ENCODE measurements at regions not wholly inside any gene's neighbourhood (a gene's known extent, or its start where the extent isn't known, plus 50 kb on each side); places are given as distances from the start of the nearest gene placed in this dataset.
A peak's percentile ranks its signal among the peaks of the same experiment; 100 is the strongest.
"Not testable (repeated sequence)": the region's sequence is repeated elsewhere in the genome, so short reads cannot be mapped to it uniquely, and the experiment has no call there.

GRCh38 chr10:123318516-123318915 is 164.3 kb downstream of the BUB3 start:
- no peak for DNase-seq

DNA sequence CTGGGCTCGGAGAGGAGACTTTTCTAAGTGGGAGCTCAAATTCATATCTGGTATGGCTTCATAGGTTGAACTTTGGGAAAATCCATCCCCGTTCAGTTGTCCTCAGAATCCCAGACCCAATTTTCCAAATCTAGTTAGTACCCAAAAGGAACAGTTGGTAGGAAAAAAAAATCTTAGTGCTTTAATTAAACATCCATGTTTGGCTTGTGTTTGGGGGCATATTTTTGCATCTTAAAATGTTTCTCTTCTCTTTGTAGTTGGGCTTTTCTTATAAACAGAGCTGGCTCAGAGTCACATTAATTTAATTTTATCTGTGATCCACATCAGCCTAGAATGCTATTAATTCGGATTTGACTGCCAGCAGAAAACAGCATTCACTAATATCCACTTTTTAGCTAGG is 165.9 kb downstream of the BUB3 start:
- no peak for DNase-seq

DNA sequence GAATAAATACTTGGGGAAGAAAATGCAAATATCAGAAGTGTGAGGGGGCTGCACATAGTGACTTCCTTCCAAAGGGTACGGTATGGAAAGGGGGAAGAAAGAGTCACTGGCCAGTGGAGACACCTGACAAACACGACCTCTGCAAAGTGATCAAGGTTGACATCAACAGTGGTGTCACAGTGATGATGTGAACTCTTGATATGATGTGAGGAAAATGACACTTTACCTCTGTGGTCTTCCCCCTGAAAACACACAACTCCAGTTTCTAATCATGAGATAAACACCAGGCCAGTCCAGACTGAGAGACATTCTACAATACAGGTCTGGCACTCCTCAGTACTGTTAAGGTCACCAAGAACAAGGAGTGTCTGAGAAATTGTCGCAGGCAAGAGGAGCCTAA is 169.7 kb downstream of the BUB3 start:
- no peak for DNase-seq

DNA sequence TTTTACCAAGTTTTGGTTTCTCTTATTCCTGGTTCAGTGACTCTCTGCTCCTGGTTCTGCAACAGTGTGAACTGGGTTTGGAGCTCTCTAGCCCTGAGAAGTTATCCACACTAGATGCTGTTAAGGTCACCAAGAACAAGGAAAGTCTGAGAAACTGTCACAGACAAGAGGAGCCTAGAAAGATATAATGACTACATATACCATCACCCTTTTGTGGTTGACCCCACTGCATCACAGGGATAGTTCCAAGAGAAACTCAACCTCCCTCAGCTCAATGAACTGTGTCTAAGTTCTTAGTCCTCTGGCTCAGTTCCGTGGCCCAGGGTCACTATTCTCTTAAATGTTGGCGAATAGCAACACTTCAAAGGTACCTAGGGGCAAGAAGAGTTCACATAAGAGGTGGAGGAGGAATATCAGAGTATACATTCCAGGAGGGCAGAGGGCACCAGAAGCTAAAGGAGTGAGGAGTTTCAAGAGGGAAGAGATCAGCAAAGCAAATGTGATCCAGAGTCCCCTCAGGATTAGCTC is 171.5 kb downstream of the BUB3 start:
- DNase-seq = no peak

GRCh38 chr10:123326674-123327073 is 172.5 kb downstream of the BUB3 start:
- DNase-seq = no peak

GRCh38 chr10:123327450-123327849 is 173.2 kb downstream of the BUB3 start:
- no peak for DNase-seq

DNA sequence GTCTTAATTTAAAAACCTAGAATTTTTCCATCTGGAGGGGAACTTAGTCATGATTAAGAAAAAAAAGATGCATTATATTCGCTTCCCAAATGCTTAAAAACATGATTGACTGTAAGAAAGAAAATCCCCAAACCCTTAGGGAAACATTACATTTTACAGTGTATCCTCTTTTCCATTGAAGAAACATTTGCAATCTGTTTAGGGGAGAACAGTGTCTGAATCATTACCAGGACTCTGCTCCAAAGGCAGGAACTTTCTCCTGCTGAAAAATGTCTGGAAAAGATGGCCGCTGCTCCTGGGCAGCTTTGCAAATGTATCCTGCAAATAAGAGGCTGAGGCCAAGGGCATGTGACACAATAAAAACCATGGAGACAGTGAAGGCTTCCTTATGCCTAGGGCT is 173.7 kb downstream of the BUB3 start:
- no peak for DNase-seq

- peak in 4 of 51 donors; percentile 12 to 59 (median 42) for DNase-seq
Observed at GRCh38 chr10:123331438-123331837, 177.2 kb downstream of the BUB3 start.

GRCh38 chr10:123346581-123346980 is 192.4 kb downstream of the BUB3 start:
- no peak for DNase-seq

DNA sequence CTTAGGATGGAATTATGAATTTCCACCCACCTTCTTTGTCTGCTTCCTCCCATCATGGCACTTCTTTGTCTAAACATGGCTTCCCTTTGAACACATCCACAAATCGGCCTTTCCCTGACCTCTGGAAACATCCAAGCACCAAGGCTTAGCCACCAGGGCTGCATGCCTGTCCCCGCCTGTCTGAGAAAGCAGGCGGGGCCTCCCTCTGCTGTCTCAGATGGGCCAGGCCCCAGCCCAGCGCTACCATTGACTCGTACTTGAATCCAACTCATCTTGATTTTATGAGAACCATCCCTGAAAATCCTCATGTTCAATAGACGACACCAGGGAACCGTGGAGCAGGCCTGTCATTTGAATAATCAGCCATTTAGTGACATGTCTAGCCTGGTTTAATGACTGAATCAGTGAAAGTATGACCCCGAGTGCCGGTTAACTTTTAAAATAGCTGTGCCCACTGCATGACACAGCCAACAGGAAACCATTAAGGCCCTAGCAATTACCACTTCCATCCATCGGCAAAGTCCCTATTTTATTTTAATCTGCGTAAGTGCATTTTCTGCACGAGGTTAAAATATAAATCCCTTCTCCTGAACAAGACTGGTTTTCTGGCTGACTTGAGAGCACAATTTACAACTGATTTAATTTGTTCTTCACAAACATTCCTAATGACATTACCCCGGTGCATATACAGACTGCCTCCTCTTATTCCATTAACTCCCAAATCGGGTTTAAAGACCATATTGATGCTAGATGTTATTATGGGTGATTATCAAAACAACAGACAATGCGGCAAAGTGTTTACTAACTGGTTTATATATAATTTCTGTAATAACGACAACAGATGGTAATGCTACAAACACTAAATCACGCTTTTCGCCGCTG is 194.7 kb downstream of the BUB3 start:
- no peak for DNase-seq

DNA sequence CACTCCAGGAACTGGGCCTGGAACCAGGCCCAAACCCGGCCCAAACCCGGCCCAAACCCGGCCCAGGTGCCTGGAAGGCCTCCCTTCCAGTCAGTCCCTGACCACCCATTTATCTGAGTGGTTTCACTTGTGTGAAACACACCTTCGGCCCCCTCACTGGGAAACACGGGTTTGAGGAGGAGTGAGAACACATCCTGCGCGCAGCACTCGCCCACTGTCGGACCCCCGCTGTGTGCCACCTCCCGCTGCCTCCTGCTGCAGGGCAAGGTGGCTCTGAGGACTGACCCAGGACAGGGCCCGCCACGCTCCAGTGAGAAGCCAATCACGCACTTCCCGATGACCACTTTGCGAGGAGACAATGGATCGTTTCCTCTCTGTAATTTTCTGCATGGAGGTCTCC is 197.5 kb downstream of the BUB3 start:
- no peak for DNase-seq

DNA sequence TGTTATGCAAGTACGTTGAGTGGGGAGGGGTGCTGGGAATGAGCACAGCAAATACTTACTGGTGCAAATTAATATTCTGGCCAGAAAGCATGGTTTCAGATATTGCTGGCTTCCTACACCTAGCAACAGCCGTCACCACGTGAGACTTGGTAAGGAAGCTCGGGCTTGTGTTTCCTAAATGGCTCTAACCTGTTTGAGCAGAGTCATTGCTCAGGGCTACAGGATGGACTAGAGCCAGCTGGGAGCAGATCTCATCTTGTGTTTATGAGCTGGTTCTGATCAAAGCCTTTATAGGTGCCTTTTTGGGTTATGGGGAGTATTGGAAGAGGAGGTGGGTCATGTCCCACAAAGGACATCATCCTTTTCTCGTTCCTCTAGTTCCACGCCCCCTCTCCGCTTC is 200.3 kb downstream of the BUB3 start:
- no peak for DNase-seq

GRCh38 chr10:123355748-123356481 is 201.7 kb downstream of the BUB3 start:
- no peak for DNase-seq

- no peak for DNase-seq
Observed at GRCh38 chr10:123356799-123357198, 202.6 kb downstream of the BUB3 start.

GRCh38 chr10:123357421-123357930 is 203.3 kb downstream of the BUB3 start:
- DNase-seq = peak in 3 of 51 donors; percentile 2 to 11 (median 6)

DNA sequence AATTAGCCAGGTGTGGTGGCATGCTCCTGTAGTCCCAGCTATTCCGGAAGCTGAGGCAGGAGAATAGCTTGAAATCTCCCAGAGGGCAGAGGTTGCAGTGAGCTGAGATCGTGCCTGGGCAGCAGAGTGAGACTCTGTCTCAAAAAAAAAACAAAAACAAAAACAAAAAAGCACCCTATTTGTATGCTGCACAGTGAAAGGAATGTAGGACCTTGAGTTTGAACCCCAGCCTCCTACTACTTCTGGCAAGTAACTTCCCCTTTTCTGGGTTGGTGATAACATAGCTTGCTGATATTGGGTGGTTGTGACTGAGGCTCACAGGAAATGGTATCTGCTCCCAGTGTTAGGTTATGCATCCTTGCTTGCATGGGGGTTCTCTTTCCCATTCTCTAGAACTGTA is 205.3 kb downstream of the BUB3 start:
- DNase-seq = no peak

DNA sequence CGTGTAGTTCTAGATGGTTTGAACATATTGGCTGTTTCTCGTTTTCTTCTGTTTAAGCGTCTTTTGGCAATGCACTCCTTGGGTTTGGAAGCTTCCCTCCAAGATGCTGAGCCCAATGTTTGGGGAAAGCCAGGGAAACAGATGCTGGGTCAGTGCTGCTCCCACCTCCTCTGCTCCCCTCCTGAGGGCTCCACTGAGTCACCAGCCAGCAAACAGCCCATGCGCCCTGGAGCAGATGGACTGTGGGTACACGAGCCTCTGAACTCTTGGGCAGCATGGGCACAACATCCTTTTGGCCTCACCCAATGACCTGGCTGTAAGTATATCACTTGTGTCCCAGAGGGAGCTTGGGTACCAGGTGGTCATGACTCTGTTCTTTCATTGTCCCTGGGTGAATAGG is 207.6 kb downstream of the BUB3 start:
- no peak for DNase-seq

DNA sequence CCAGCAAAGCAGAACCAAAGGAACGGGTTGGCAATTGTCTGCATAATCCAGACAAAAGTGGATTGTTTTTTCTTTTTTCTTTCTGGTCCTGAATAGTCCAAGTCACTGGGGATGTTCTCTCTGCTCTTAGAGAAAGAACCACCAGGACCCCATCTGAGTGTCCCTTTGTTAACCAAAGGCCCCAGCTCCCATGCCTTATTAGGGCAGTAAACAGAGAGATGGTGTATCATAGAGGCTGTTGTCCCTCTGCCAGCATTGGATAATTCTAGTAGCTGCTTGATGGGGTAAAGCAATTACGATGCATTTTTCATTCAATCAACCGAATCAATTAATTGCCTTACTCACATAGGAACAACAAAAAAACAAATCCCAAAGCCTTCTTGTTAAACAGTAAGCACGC is 213.0 kb downstream of the BUB3 start:
- peak in 23 of 51 donors; percentile 4 to 77 (median 32) for DNase-seq

DNA sequence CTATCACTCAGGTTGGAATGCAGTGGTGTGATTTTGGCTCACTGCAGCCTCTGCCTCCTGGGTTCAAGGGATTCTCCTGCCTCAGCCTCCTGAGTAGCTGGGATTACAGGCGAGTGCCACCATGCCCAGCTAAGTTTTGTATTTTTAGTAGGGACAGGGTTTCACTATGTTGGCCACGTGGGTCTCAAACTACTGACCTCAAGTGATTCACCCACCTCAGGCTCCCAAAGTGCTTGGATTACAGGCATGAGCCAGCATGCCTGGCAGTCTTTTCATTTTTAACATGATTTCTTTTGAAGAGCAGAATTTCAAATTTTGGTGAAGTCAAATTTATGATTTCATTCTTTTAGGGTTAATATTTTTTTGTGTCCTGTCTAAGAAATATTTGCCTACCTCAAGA is 217.4 kb downstream of the BUB3 start:
- DNase-seq = not testable (repeated sequence)

GRCh38 chr10:123373591-123373990 is 219.4 kb downstream of the BUB3 start:
- DNase-seq = no peak

- DNase-seq = no peak
Observed at GRCh38 chr10:123375097-123375496, 220.9 kb downstream of the BUB3 start.

DNA sequence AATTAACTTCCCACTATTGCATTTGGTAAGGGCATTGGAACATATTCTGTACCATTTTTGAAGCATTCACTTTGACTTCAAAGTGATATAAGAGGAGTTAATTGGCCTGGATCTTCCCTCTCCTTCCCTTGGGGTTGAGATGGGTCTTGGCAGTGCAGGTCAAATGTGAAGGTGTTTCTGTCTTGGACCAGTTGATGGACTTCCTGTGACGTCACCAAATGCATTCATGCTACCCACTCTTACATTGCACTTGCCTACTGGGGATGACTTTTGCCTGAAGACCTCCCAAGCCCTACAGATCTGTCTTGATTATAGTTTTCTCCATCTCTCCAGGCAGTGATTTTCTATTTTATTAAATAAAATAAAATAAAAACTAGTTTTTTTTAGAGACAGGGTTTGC is 221.5 kb downstream of the BUB3 start:
- DNase-seq = no peak

All from hypothalamus (tissue), 51 donors.